Type B pancreatic cell (in vitro differentiated cells): ENCODE measurements at regions not wholly inside any gene's neighbourhood (a gene's known extent, or its start where the extent isn't known, plus 50 kb on each side); places are given as distances from the start of the nearest gene placed in this dataset.

ENCODE experiments used
- DNase-seq: peaks from one replicate; pipeline ENCODE4 v3.0.0; 2021; ENCODE audit warnings: mixed read lengths; ENCODE audit not compliant: unreplicated experiment; ENCODE audit errors: extremely low spot score
- H3K27ac Mint-ChIP-seq: 2 replicates; pipeline ENCODE4 v1.8.0; 2021; ENCODE audit warnings: mild to moderate bottlenecking, mixed read lengths
- H3K27me3 Mint-ChIP-seq: 2 replicates; pipeline ENCODE4 v1.8.0; 2021; ENCODE audit warnings: mixed read lengths
- H3K36me3 Mint-ChIP-seq: 2 replicates; pipeline ENCODE4 v1.8.0; 2021; ENCODE audit warnings: mixed read lengths
- H3K4me1 Mint-ChIP-seq: one replicate; pipeline ENCODE4 v1.8.0; 2021; ENCODE audit warnings: mixed read lengths; ENCODE audit not compliant: unreplicated experiment
- H3K4me3 Mint-ChIP-seq: 2 replicates; pipeline ENCODE4 v1.8.0; 2021; ENCODE audit warnings: mild to moderate bottlenecking, mixed read lengths
- H3K9me3 Mint-ChIP-seq: 2 replicates; pipeline ENCODE4 v1.8.0; 2021; ENCODE audit warnings: mixed read lengths
- CTCF ChIP-seq: fragments of 200-600 bp; sonication (generic); conservative IDR thresholded peaks from 2 replicates; pipeline ENCODE4 v1.5.0; 2021; ENCODE audit warnings: antibody characterized with exemption, mild to moderate bottlenecking

GRCh38 chr13:50094615-50095293 lies 79.5 kb downstream of the KCNRG start:
- H3K4me3 Mint-ChIP-seq: no peak overlapping the region
- no peak for DNase-seq
- peaks cover 13% of the 10 kb centered on the region for H3K9me3 Mint-ChIP-seq
- peaks cover 13% of the 10 kb centered on the region for H3K36me3 Mint-ChIP-seq
- TF ChIP-seq CTCF: no peak
- no peaks in the 10 kb centered on the region for H3K27me3 Mint-ChIP-seq
- no peaks in the 10 kb centered on the region for H3K4me1 Mint-ChIP-seq
- no peak overlapping the region for H3K27ac Mint-ChIP-seq

- H3K27me3 Mint-ChIP-seq: no peaks in the 10 kb centered on the region
- H3K27ac Mint-ChIP-seq: no peak overlapping the region
- no peak overlapping the region for H3K4me3 Mint-ChIP-seq
- peaks cover 13% of the 10 kb centered on the region for H3K9me3 Mint-ChIP-seq
- TF ChIP-seq CTCF: no peak
- peaks cover 18% of the 10 kb centered on the region for H3K36me3 Mint-ChIP-seq
- DNase-seq: no peak
- no peaks in the 10 kb centered on the region for H3K4me1 Mint-ChIP-seq
Observed at GRCh38 chr13:50098693-50099092, 83.4 kb downstream of the KCNRG start.

- peaks cover 22% of the 10 kb centered on the region for H3K36me3 Mint-ChIP-seq
- peaks cover 5% of the 10 kb centered on the region for H3K4me1 Mint-ChIP-seq
- DNase-seq: no peak
- H3K27ac Mint-ChIP-seq: no peak overlapping the region
- H3K9me3 Mint-ChIP-seq: peaks cover 17% of the 10 kb centered on the region
- H3K27me3 Mint-ChIP-seq: no peaks in the 10 kb centered on the region
- H3K4me3 Mint-ChIP-seq: no peak overlapping the region
- no peak for TF ChIP-seq CTCF
Observed at GRCh38 chr13:50099473-50099872, 84.2 kb downstream of the KCNRG start.

GRCh38 chr13:50101590-50101989 lies 86.3 kb downstream of the KCNRG start:
- no peak for DNase-seq
- Mint-ChIP-seq H3K27me3 (no peaks in the 10 kb centered on the region), H3K27ac (no peak overlapping the region), H3K4me3 (no peak overlapping the region), H3K36me3 (peaks cover 22% of the 10 kb centered on the region), H3K9me3 (peaks cover 17% of the 10 kb centered on the region), H3K4me1 (peaks cover 8% of the 10 kb centered on the region)
- TF ChIP-seq CTCF: no peak

GRCh38 chr13:50104493-50104892 lies 89.2 kb downstream of the KCNRG start:
- peaks cover 4% of the 10 kb centered on the region for H3K9me3 Mint-ChIP-seq
- no peaks in the 10 kb centered on the region for H3K27me3 Mint-ChIP-seq
- H3K27ac Mint-ChIP-seq: peak overlapping the region; percentile 40
- no peak overlapping the region for H3K4me3 Mint-ChIP-seq
- no peak for DNase-seq
- H3K4me1 Mint-ChIP-seq: peaks cover 8% of the 10 kb centered on the region
- H3K36me3 Mint-ChIP-seq: peaks cover 9% of the 10 kb centered on the region
- no peak for TF ChIP-seq CTCF

- Mint-ChIP-seq H3K4me3 (no peak overlapping the region), H3K9me3 (peaks cover 4% of the 10 kb centered on the region), H3K27ac (no peak overlapping the region), H3K36me3 (peaks cover 12% of the 10 kb centered on the region), H3K27me3 (no peaks in the 10 kb centered on the region), H3K4me1 (peaks cover 8% of the 10 kb centered on the region)
- DNase-seq: no peak
- TF ChIP-seq CTCF: no peak
Observed at GRCh38 chr13:50106559-50106958, 91.3 kb downstream of the KCNRG start.
